ENCODE measurements at regions not wholly inside any gene's neighbourhood (a gene's known extent, or its start where the extent isn't known, plus 50 kb on each side); places are given as distances from the start of the nearest gene placed in this dataset.
"Not testable (repeated sequence)": the region's sequence is repeated elsewhere in the genome, so short reads cannot be mapped to it uniquely, and the experiment has no call there.

GRCh38 chr1:208347191-208347590, 103.0 kb upstream of the PLXNA2 start:
- no peak for DNase-seq (ENCODE audit: low spot score)

- peak; percentile 28 for DNase-seq (ENCODE audit: low spot score)
These were observed 105.6 kb upstream of the PLXNA2 start for GRCh38 chr1:208349694-208350330.

GRCh38 chr1:208350815-208351214, 106.6 kb upstream of the PLXNA2 start:
- no peak for DNase-seq (ENCODE audit: low spot score)

GRCh38 chr1:208351838-208352237, 107.7 kb upstream of the PLXNA2 start:
- no peak for DNase-seq (ENCODE audit: low spot score)

GRCh38 chr1:208353797-208354196, 109.6 kb upstream of the PLXNA2 start:
- DNase-seq (ENCODE audit: low spot score): not testable (repeated sequence)

- DNase-seq (ENCODE audit: low spot score): no peak
These were observed 113.7 kb upstream of the PLXNA2 start for GRCh38 chr1:208357644-208358507.

GRCh38 chr1:208358651-208359050, 114.5 kb upstream of the PLXNA2 start:
- DNase-seq (ENCODE audit: low spot score): no peak

GRCh38 chr1:208362011-208362410, 117.8 kb upstream of the PLXNA2 start:
- DNase-seq (ENCODE audit: low spot score): no peak

- DNase-seq (ENCODE audit: low spot score): no peak
These were observed 122.4 kb upstream of the PLXNA2 start for GRCh38 chr1:208366559-208366958.

- no peak for DNase-seq (ENCODE audit: low spot score)
These were observed 124.9 kb upstream of the PLXNA2 start for GRCh38 chr1:208369045-208369444.

- DNase-seq (ENCODE audit: low spot score): no peak
These were observed 125.5 kb upstream of the PLXNA2 start for GRCh38 chr1:208369658-208370057.

- DNase-seq (ENCODE audit: low spot score): no peak
These were observed 130.3 kb upstream of the PLXNA2 start for GRCh38 chr1:208374391-208374941.

- no peak for DNase-seq (ENCODE audit: low spot score)
These were observed 137.3 kb upstream of the PLXNA2 start for GRCh38 chr1:208381481-208381880.

- DNase-seq (ENCODE audit: low spot score): no peak
These were observed 144.0 kb upstream of the PLXNA2 start for GRCh38 chr1:208387908-208388811.

GRCh38 chr1:208393416-208393815, 149.2 kb upstream of the PLXNA2 start:
- DNase-seq (ENCODE audit: low spot score): no peak

GRCh38 chr1:208393826-208394225, 149.6 kb upstream of the PLXNA2 start:
- no peak for DNase-seq (ENCODE audit: low spot score)

GRCh38 chr1:208397286-208397685, 153.1 kb upstream of the PLXNA2 start:
- DNase-seq (ENCODE audit: low spot score): no peak

- DNase-seq (ENCODE audit: low spot score): no peak
These were observed 160.8 kb upstream of the PLXNA2 start for GRCh38 chr1:208405014-208405413.

- no peak for DNase-seq (ENCODE audit: low spot score)
These were observed 165.0 kb upstream of the PLXNA2 start for GRCh38 chr1:208409176-208409575.

- DNase-seq (ENCODE audit: low spot score): no peak
These were observed 166.2 kb upstream of the PLXNA2 start for GRCh38 chr1:208410409-208410808.

GRCh38 chr1:208413006-208413405, 168.8 kb upstream of the PLXNA2 start:
- DNase-seq (ENCODE audit: low spot score): no peak

- no peak for DNase-seq (ENCODE audit: low spot score)
These were observed 174.5 kb upstream of the PLXNA2 start for GRCh38 chr1:208418667-208419066.
